Liver (tissue), 8 donors: ENCODE measurements at regions not wholly inside any gene's neighbourhood (a gene's known extent, or its start where the extent isn't known, plus 50 kb on each side); places are given as distances from the start of the nearest gene placed in this dataset.

Experiments used
- DNase-seq: peaks from one replicate; pipeline ENCODE4 v3.0.0-alpha.2; 2017; ENCODE audit warnings: low spot score
- H3K27ac ChIP-seq, 2 donors: one replicate each; pipeline ENCODE4 v1.7.0; 2013; ENCODE audit warnings: inconsistent platforms in 2 of 2, low read length in 2 of 2, control low read depth in 1 of 2, low read depth in 1 of 2, mild to moderate bottlenecking in 1 of 2
- H3K27me3 ChIP-seq, 4 donors: one replicate each; pipeline versions ENCODE4 v1.6.1 to v1.7.0; 2013; ENCODE audit warnings: low read length in 3 of 4, inconsistent platforms in 1 of 4, mild to moderate bottlenecking in 1 of 4, moderate library complexity in 1 of 4; ENCODE audit not compliant: control insufficient read depth in 4 of 4, insufficient read depth in 4 of 4
- H3K36me3 ChIP-seq, 4 donors: one replicate each; pipeline versions ENCODE4 v1.6.1 to v1.7.0; 2013; ENCODE audit warnings: low read length in 3 of 4, mild to moderate bottlenecking in 3 of 4, low read depth in 1 of 4, moderate library complexity in 1 of 4; ENCODE audit not compliant: control insufficient read depth in 4 of 4, insufficient read depth in 3 of 4
- H3K4me1 ChIP-seq, 4 donors: one replicate each; pipeline versions ENCODE4 v1.6.1 to v1.7.0; 2013; ENCODE audit warnings: low read length in 3 of 4, mild to moderate bottlenecking in 3 of 4, moderate library complexity in 1 of 4; ENCODE audit not compliant: control insufficient read depth in 4 of 4, insufficient read depth in 4 of 4
- H3K4me3 ChIP-seq, 3 donors: one replicate each; pipeline versions ENCODE4 v1.6.1 to v1.7.0; 2013; ENCODE audit warnings: low read length in 3 of 3, control low read depth in 1 of 3, low read depth in 1 of 3, mild to moderate bottlenecking in 1 of 3
- H3K9ac ChIP-seq, 2 donors: one replicate each; pipeline ENCODE4 v1.7.0; 2013; ENCODE audit warnings: low read length in 2 of 2, mild to moderate bottlenecking in 2 of 2, moderate library complexity in 2 of 2, control low read depth in 1 of 2, low read depth in 1 of 2
- H3K9me3 ChIP-seq, 4 donors: one replicate each; pipeline versions ENCODE4 v1.6.1 to v1.7.0; 2013; ENCODE audit warnings: low read length in 3 of 4; ENCODE audit not compliant: control insufficient read depth in 4 of 4
- EGR1 ChIP-seq, 2 donors: IDR thresholded peaks; 2 replicates each; pipeline ENCODE4 v1.6.1; 2016 to 2018; ENCODE audit warnings: antibody characterized with exemption in 2 of 2, low read depth in 2 of 2
- FOXA1 ChIP-seq: IDR thresholded peaks from 2 replicates; pipeline ENCODE4 v1.6.1; 2016; ENCODE audit warnings: antibody characterized with exemption
- FOXA2 ChIP-seq: IDR thresholded peaks from 2 replicates; pipeline ENCODE4 v1.6.1; 2016; ENCODE audit warnings: antibody characterized with exemption
- GABPA ChIP-seq, 2 donors: IDR thresholded peaks in 1 of 2; conservative IDR thresholded peaks in 1 of 2; 2 replicates each; pipeline ENCODE4 v1.6.1; 2016; ENCODE audit warnings: antibody characterized with exemption in 2 of 2, mild to moderate bottlenecking in 1 of 2, moderate library complexity in 1 of 2
- HNF4A ChIP-seq, 2 donors: conservative IDR thresholded peaks; 2 replicates each; pipeline ENCODE4 v1.6.1; 2016; ENCODE audit warnings: antibody characterized with exemption in 2 of 2, mild to moderate bottlenecking in 2 of 2
- HNF4G ChIP-seq: IDR thresholded peaks from 2 replicates; pipeline ENCODE4 v1.6.1; 2016; ENCODE audit warnings: antibody characterized with exemption
- JUND ChIP-seq, 2 donors: IDR thresholded peaks; 2 replicates each; pipeline ENCODE4 v1.6.1; 2016; ENCODE audit warnings: antibody characterized with exemption in 2 of 2
- NR2F2 ChIP-seq: IDR thresholded peaks from 2 replicates; pipeline ENCODE4 v1.6.1; 2016; ENCODE audit warnings: antibody characterized with exemption
- RAD21 ChIP-seq, 2 donors: IDR thresholded peaks; 2 replicates each; pipeline ENCODE4 v1.6.1; 2016; ENCODE audit warnings: antibody characterized with exemption in 2 of 2, mild to moderate bottlenecking in 2 of 2
- RXRA ChIP-seq, 2 donors: IDR thresholded peaks; 2 replicates each; pipeline ENCODE4 v1.6.1; 2017 to 2018; ENCODE audit warnings: antibody characterized with exemption in 2 of 2, mild to moderate bottlenecking in 1 of 2
- SP1 ChIP-seq: IDR thresholded peaks from 2 replicates; pipeline ENCODE4 v1.6.1; 2018; ENCODE audit warnings: antibody characterized with exemption, mild to moderate bottlenecking
- TAF1 ChIP-seq: conservative IDR thresholded peaks from 2 replicates; pipeline ENCODE4 v1.6.1; 2016; ENCODE audit warnings: antibody characterized with exemption, mild to moderate bottlenecking
- YY1 ChIP-seq: IDR thresholded peaks from 2 replicates; pipeline ENCODE4 v1.6.1; 2016; ENCODE audit warnings: antibody characterized with exemption, mild to moderate bottlenecking
- WGBS: extraction: QIAGEN DNeasy Blood & Tissue Kit; methylation state at CpG from one replicate; pipeline ENCODE4 v1.1.7; 2013; 5-methylcytosine and 5-hydroxymethylcytosine counted together
- TF ChIP-seq, protein P1 (sequence below): fragments of 150-350 bp; IDR thresholded peaks from 2 replicates; pipeline ENCODE4 v1.5.1; 2017; ENCODE audit warnings: improper control_type of control experiment, low read depth, low read length; ENCODE audit not compliant: missing input control
- TF ChIP-seq, protein P2 (sequence below): IDR thresholded peaks from 2 replicates; pipeline ENCODE4 v1.6.1; 2016; ENCODE audit warnings: antibody characterized with exemption
- TF ChIP-seq, protein P3 (sequence below): IDR thresholded peaks from 2 replicates; pipeline ENCODE4 v1.6.1; 2016; ENCODE audit warnings: antibody characterized with exemption, mild to moderate bottlenecking
- TF ChIP-seq, protein P4 (sequence below): IDR thresholded peaks from 2 replicates; pipeline ENCODE4 v1.6.1; 2016; ENCODE audit warnings: antibody characterized with exemption
- TF ChIP-seq, protein P5 (sequence below): IDR thresholded peaks from 2 replicates; pipeline ENCODE4 v1.6.1; 2016; ENCODE audit warnings: antibody characterized with exemption
- donor health status: healthy.
- donor health status: healthy.
- donor health status: healthy.
- donor health status: healthy.
- donor health status: healthy.

DNA sequence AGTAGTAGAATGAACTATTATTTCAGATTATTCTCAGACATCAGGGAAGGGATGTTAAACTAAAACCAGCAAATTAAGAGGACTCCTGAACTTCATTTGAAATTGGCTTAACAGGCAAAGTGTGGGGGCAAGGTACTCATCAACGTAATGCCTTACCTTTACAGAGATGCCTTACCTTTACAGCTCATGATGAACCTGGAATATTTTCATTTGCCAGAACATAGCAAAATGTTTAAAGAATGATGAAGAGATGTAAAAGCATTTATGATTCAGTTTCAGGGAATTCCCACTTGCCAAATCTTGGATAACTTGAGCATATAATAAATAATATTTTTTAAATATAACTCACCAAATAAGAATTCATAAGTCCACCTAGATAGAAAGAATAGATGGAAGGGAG is 207.5 kb downstream of the TINAG start (continued):
- TF ChIP-seq, protein P1, sequence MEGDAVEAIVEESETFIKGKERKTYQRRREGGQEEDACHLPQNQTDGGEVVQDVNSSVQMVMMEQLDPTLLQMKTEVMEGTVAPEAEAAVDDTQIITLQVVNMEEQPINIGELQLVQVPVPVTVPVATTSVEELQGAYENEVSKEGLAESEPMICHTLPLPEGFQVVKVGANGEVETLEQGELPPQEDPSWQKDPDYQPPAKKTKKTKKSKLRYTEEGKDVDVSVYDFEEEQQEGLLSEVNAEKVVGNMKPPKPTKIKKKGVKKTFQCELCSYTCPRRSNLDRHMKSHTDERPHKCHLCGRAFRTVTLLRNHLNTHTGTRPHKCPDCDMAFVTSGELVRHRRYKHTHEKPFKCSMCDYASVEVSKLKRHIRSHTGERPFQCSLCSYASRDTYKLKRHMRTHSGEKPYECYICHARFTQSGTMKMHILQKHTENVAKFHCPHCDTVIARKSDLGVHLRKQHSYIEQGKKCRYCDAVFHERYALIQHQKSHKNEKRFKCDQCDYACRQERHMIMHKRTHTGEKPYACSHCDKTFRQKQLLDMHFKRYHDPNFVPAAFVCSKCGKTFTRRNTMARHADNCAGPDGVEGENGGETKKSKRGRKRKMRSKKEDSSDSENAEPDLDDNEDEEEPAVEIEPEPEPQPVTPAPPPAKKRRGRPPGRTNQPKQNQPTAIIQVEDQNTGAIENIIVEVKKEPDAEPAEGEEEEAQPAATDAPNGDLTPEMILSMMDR: no peak
- TF ChIP-seq FOXA2: no peak

DNA sequence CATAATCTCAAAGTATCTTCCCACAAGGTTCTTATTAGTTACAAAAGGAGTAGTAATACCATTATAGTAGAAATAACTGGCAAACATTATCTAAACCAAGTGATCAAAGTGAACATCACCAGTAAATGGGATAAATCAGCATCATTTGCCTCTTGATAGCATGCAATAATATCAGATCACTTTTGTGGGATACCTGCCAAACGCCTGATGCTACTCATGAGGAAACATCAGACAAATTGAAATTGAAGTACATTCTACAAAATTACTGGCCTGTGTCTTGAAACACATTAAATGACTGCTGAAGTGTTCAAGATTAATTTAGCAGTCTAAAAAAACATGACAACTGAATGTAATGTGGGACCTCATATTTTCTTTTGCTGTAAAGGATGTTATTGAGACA is 208.1 kb downstream of the TINAG start:
- Histone ChIP-seq H3K9ac (no peak overlapping the region), H3K4me1 (no peaks in the 10 kb centered on the region), H3K4me3 (no peak overlapping the region), H3K36me3 (no peaks in the 10 kb centered on the region), H3K9me3 (no peaks in the 10 kb centered on the region), H3K27me3 (no peaks in the 10 kb centered on the region), H3K27ac (no peak overlapping the region)
- DNase-seq: no peak
- TF ChIP-seq HNF4G: no peak
- no peak for TF ChIP-seq YY1
- TF ChIP-seq, protein P2, sequence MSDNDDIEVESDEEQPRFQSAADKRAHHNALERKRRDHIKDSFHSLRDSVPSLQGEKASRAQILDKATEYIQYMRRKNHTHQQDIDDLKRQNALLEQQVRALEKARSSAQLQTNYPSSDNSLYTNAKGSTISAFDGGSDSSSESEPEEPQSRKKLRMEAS: no peak
- TF ChIP-seq, protein P1: no peak
- no peak for TF ChIP-seq TAF1
- TF ChIP-seq RAD21 (IDR thresholded peaks at IDR 0.05): no peak
- TF ChIP-seq, protein P3, sequence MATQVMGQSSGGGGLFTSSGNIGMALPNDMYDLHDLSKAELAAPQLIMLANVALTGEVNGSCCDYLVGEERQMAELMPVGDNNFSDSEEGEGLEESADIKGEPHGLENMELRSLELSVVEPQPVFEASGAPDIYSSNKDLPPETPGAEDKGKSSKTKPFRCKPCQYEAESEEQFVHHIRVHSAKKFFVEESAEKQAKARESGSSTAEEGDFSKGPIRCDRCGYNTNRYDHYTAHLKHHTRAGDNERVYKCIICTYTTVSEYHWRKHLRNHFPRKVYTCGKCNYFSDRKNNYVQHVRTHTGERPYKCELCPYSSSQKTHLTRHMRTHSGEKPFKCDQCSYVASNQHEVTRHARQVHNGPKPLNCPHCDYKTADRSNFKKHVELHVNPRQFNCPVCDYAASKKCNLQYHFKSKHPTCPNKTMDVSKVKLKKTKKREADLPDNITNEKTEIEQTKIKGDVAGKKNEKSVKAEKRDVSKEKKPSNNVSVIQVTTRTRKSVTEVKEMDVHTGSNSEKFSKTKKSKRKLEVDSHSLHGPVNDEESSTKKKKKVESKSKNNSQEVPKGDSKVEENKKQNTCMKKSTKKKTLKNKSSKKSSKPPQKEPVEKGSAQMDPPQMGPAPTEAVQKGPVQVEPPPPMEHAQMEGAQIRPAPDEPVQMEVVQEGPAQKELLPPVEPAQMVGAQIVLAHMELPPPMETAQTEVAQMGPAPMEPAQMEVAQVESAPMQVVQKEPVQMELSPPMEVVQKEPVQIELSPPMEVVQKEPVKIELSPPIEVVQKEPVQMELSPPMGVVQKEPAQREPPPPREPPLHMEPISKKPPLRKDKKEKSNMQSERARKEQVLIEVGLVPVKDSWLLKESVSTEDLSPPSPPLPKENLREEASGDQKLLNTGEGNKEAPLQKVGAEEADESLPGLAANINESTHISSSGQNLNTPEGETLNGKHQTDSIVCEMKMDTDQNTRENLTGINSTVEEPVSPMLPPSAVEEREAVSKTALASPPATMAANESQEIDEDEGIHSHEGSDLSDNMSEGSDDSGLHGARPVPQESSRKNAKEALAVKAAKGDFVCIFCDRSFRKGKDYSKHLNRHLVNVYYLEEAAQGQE: no peak
- no peak for TF ChIP-seq SP1
- TF ChIP-seq JUND (IDR thresholded peaks at IDR 0.05): no peak
- TF ChIP-seq GABPA (IDR thresholded peaks at IDR 0.05 in 1 of 2, conservative IDR thresholded peaks at IDR 0.05 in 1 of 2): no peak
- no peak for TF ChIP-seq NR2F2
- no peak for TF ChIP-seq RXRA (IDR thresholded peaks at IDR 0.05)
- no peak for TF ChIP-seq FOXA2
- TF ChIP-seq, protein P4, sequence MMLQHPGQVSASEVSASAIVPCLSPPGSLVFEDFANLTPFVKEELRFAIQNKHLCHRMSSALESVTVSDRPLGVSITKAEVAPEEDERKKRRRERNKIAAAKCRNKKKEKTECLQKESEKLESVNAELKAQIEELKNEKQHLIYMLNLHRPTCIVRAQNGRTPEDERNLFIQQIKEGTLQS: no peak
- TF ChIP-seq EGR1 (IDR thresholded peaks at IDR 0.05; ENCODE audit: low read depth in 2 of 2): no peak
- no peak for TF ChIP-seq HNF4A (conservative IDR thresholded peaks at IDR 0.05)
- no peak for TF ChIP-seq FOXA1
- TF ChIP-seq, protein P5, sequence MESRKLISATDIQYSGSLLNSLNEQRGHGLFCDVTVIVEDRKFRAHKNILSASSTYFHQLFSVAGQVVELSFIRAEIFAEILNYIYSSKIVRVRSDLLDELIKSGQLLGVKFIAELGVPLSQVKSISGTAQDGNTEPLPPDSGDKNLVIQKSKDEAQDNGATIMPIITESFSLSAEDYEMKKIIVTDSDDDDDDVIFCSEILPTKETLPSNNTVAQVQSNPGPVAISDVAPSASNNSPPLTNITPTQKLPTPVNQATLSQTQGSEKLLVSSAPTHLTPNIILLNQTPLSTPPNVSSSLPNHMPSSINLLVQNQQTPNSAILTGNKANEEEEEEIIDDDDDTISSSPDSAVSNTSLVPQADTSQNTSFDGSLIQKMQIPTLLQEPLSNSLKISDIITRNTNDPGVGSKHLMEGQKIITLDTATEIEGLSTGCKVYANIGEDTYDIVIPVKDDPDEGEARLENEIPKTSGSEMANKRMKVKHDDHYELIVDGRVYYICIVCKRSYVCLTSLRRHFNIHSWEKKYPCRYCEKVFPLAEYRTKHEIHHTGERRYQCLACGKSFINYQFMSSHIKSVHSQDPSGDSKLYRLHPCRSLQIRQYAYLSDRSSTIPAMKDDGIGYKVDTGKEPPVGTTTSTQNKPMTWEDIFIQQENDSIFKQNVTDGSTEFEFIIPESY: no peak
- WGBS: 41% methylated on average over 1 of the region's 1 CpG
